Left ventricle myocardium inferior (tissue), 1 donor: ENCODE measurements at regions not wholly inside any gene's neighbourhood (a gene's known extent, or its start where the extent isn't known, plus 50 kb on each side); places are given as distances from the start of the nearest gene placed in this dataset.

Source experiments
- DNase-seq: peaks from one replicate; pipeline ENCODE4 v3.0.0-alpha.2; 2020
- H3K27ac ChIP-seq: fragments of 200-600 bp; replicated peaks from 2 replicates; pipeline ENCODE4 v1.8.0; 2021
- H3K27me3 ChIP-seq: fragments of 200-600 bp; 2 replicates; pipeline ENCODE4 v1.8.0; 2021; ENCODE audit warnings: low read depth
- H3K36me3 ChIP-seq: fragments of 200-600 bp; 2 replicates; pipeline ENCODE4 v1.8.0; 2021
- H3K4me1 ChIP-seq: fragments of 200-600 bp; 2 replicates; pipeline ENCODE4 v1.8.0; 2021
- H3K4me3 ChIP-seq: fragments of 200-600 bp; 2 replicates; pipeline ENCODE4 v1.8.0; 2021; ENCODE audit warnings: mild to moderate bottlenecking, moderate library complexity
- H3K9me3 ChIP-seq: fragments of 200-600 bp; replicated peaks from 2 replicates; pipeline ENCODE4 v1.8.0; 2021
- intact Hi-C: fragments of 100-400 bp; cut with micrococcal nuclease; formaldehyde crosslinking; loops from one replicate; pipeline ENCODE4 v1.11.0; 2022
- TF ChIP-seq, protein P1 (sequence below): fragments of 200-600 bp; IDR thresholded peaks from 2 replicates; pipeline ENCODE4 v1.8.0; 2021; ENCODE audit warnings: antibody characterized with exemption, mild to moderate bottlenecking, borderline replicate concordance
- donor health status: DM: no; HTN: yes; CAD: no; lungs with severe emphysema.

DNA sequence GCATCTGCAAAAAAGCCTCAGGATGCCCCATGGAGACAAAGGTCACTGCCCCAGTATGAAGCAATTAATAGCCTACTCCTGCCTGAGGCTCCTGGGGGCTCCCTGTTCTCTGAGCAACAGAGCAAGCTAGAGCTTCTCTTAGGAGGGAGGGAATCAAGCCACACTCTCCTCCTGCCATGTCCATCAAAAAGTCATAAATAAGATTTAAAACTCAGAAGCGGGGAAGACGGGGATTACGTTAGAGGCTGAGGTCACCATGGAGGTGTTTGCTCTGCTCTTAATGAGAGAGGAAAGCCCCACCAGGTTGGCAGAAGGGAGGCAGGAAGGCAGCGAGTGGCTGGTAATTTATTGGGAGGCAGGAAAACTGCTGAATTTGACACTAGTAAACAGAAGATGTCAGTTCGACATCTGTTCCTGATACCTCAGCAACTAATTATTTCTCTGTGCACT, 98.4 kb upstream of the TNR start:
- Histone ChIP-seq H3K27me3 (peaks cover 45% of the 10 kb centered on the region), H3K4me1 (no peaks in the 10 kb centered on the region), H3K27ac (no peak overlapping the region), H3K4me3 (no peak overlapping the region), H3K9me3 (no peaks in the 10 kb centered on the region), H3K36me3 (no peaks in the 10 kb centered on the region)
- TF ChIP-seq, protein P1, sequence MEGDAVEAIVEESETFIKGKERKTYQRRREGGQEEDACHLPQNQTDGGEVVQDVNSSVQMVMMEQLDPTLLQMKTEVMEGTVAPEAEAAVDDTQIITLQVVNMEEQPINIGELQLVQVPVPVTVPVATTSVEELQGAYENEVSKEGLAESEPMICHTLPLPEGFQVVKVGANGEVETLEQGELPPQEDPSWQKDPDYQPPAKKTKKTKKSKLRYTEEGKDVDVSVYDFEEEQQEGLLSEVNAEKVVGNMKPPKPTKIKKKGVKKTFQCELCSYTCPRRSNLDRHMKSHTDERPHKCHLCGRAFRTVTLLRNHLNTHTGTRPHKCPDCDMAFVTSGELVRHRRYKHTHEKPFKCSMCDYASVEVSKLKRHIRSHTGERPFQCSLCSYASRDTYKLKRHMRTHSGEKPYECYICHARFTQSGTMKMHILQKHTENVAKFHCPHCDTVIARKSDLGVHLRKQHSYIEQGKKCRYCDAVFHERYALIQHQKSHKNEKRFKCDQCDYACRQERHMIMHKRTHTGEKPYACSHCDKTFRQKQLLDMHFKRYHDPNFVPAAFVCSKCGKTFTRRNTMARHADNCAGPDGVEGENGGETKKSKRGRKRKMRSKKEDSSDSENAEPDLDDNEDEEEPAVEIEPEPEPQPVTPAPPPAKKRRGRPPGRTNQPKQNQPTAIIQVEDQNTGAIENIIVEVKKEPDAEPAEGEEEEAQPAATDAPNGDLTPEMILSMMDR: no peak
- intact Hi-C loops: no loop called here
- no peak for DNase-seq

DNA sequence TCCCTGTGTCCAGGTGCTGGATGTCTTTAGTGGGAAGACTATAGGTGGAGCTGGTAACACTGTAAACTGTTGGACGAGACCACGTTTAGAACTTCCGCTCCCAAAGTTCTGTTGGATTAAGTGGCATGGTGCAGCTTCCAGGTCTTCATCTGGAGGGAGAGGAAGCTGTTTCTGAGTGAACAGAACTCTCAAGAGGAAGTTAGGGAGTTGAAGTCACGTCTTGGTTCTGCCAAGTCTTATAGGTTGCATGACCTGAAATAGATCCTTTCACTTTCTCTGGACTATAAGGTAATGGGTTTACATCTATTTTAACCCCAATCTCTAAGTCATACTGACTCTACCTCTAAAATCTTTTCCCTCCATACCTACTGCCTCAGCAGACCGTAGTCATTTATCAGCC, 97.4 kb upstream of the TNR start:
- H3K36me3 ChIP-seq: no peaks in the 10 kb centered on the region
- intact Hi-C loops: no loop called here
- no peaks in the 10 kb centered on the region for H3K9me3 ChIP-seq
- H3K27me3 ChIP-seq: peaks cover 45% of the 10 kb centered on the region
- no peaks in the 10 kb centered on the region for H3K4me1 ChIP-seq
- no peak overlapping the region for H3K27ac ChIP-seq
- no peak overlapping the region for H3K4me3 ChIP-seq
- no peak for DNase-seq
- TF ChIP-seq, protein P1: no peak

DNA sequence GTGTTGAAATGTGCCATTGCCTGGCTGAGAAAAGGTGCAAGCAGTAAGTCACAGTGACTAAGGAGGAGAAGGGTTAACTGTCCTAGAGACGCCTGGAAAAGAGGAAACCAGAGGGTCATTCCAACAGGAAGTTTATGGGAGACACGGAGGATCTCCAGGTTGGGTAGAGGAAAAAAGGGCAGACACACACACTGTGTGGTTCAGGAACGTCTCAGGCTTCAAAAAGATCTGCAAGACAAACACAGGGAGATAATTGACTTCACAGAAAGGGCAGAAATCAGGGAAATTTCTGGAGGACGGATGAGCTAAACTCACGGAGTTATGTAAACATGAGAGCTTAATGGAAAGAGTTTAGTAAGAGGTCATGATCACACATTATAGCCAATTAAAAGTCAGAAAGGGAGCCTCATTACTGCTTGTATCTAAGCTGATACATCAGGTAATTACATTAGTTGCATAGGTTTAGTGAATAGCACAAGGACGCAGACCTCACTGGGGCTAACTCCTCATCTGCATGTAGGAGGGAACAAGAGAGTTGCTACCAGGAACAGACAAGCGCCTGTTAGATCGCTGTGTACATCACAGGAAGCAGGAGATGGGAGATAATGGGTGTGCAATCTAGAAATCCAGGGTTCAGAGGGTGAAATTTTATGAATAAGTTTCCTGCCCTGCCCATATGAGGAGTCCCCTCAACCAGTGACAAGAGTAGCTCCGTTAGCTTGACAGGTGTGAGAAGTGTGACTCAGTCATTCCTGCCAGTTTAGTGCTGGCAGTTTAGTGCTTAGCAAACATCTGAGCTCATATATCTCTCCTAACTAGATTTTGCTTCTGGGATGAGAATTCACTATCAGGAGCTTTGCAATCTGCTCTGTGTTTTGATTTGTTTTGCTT, 96.6 kb upstream of the TNR start:
- no peaks in the 10 kb centered on the region for H3K9me3 ChIP-seq
- H3K4me1 ChIP-seq: no peaks in the 10 kb centered on the region
- H3K36me3 ChIP-seq: no peaks in the 10 kb centered on the region
- intact Hi-C loops: no loop called here
- no peak overlapping the region for H3K4me3 ChIP-seq
- peaks cover 45% of the 10 kb centered on the region for H3K27me3 ChIP-seq
- DNase-seq: no peak
- TF ChIP-seq, protein P1: no peak
- no peak overlapping the region for H3K27ac ChIP-seq

DNA sequence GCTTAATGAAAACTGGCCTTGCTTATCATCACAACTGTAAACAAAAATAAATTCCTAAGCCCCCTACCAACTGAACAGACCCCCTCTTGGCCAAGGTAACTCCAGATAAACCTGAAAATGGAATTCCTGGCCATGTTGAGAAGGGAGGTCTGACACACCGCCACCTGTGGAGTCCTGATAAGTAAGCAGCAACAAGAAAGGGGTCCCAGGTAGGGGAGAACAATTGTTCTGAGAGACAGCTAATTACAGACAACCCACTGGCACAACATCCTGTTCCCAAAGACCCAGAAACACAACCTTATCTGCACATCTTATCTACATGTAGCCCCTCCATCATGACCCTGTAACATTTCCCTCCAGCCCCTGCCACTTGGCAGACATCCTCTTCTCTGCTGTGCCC, 91.2 kb upstream of the TNR start:
- intact Hi-C loops: no loop called here
- Histone ChIP-seq H3K4me3 (no peak overlapping the region), H3K4me1 (no peaks in the 10 kb centered on the region), H3K27me3 (peaks cover 18% of the 10 kb centered on the region), H3K36me3 (no peaks in the 10 kb centered on the region), H3K9me3 (no peaks in the 10 kb centered on the region), H3K27ac (no peak overlapping the region)
- TF ChIP-seq, protein P1: no peak
- no peak for DNase-seq

DNA sequence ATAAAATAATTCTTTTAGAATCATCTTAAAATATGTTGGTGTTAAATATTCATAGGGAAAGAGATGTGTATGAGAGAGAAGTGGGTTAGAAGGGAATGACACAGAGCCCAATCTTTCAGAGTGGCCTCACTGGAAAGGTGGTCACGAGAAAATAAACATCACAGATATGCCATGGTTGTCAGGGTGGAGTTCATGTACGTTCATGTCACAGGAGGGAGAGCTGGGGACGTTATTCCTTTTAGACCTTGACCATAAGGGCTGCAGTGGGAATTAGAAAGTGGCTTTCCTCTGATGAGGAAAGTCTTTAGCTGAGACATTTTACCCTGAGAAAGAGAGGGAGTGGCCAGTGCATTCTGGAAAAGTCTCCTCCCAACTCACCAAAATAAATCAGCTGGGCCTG, 90.6 kb upstream of the TNR start:
- Histone ChIP-seq H3K27ac (no peak overlapping the region), H3K27me3 (peaks cover 14% of the 10 kb centered on the region), H3K9me3 (no peaks in the 10 kb centered on the region), H3K4me1 (no peaks in the 10 kb centered on the region), H3K36me3 (no peaks in the 10 kb centered on the region), H3K4me3 (no peak overlapping the region)
- DNase-seq: no peak
- intact Hi-C loops: no loop called here
- TF ChIP-seq, protein P1: no peak
